RWPE2 (cell line): ENCODE measurements at regions not wholly inside any gene's neighbourhood (a gene's known extent, or its start where the extent isn't known, plus 50 kb on each side); places are given as distances from the start of the nearest gene placed in this dataset.

ENCODE experiments used
- ATAC-seq: fragments of 200-7000 bp; cut with Tn5 transposase; 3 replicates; pipeline ENCODE4 v1.9.1; 2021; ENCODE audit warnings: low read depth
- DNase-seq: peaks from one replicate; pipeline ENCODE4 v3.0.0-alpha.2; 2020; ENCODE audit warnings: low spot score
- H3K27ac ChIP-seq: fragments of 450-650 bp; 2 replicates; pipeline ENCODE4 v1.5.1; 2017; ENCODE audit warnings: mild to moderate bottlenecking; ENCODE audit not compliant: poor library complexity, severe bottlenecking
- H3K27me3 ChIP-seq: fragments of 250-450 bp; sonication (Bioruptor Pico); 2 replicates; pipeline ENCODE4 v1.5.1; 2021; ENCODE audit warnings: mild to moderate bottlenecking, moderate library complexity; ENCODE audit not compliant: insufficient read depth, poor library complexity, severe bottlenecking
- H3K36me3 ChIP-seq: fragments of 250-450 bp; sonication (Bioruptor Pico); 2 replicates; pipeline ENCODE4 v1.5.1; 2020; ENCODE audit warnings: low read depth, mild to moderate bottlenecking, moderate library complexity
- H3K4me1 ChIP-seq: fragments of 250-450 bp; sonication (Bioruptor Pico); 2 replicates; pipeline ENCODE4 v1.5.1; 2021; ENCODE audit warnings: mild to moderate bottlenecking, moderate library complexity; ENCODE audit not compliant: insufficient read depth, poor library complexity, severe bottlenecking
- H3K4me3 ChIP-seq: fragments of 250-450 bp; sonication (Bioruptor Pico); 2 replicates; pipeline ENCODE4 v1.5.1; 2021; ENCODE audit warnings: mild to moderate bottlenecking, moderate library complexity; ENCODE audit not compliant: severe bottlenecking
- H3K9me3 ChIP-seq: fragments of 250-450 bp; sonication (Bioruptor Pico); 2 replicates; pipeline ENCODE4 v1.5.1; 2021; ENCODE audit warnings: mild to moderate bottlenecking, moderate library complexity; ENCODE audit not compliant: severe bottlenecking
- TF ChIP-seq, protein P1 (sequence below): fragments of 450-650 bp; IDR thresholded peaks from one replicate; pipeline ENCODE4 v1.5.1; 2017; ENCODE audit warnings: mild to moderate bottlenecking, moderate library complexity; ENCODE audit not compliant: poor library complexity, severe bottlenecking

- H3K4me1 ChIP-seq, result no peaks in the 10 kb centered on the region
- DNase-seq (no peak), ATAC-seq (no peak)
- TF ChIP-seq, protein P1, sequence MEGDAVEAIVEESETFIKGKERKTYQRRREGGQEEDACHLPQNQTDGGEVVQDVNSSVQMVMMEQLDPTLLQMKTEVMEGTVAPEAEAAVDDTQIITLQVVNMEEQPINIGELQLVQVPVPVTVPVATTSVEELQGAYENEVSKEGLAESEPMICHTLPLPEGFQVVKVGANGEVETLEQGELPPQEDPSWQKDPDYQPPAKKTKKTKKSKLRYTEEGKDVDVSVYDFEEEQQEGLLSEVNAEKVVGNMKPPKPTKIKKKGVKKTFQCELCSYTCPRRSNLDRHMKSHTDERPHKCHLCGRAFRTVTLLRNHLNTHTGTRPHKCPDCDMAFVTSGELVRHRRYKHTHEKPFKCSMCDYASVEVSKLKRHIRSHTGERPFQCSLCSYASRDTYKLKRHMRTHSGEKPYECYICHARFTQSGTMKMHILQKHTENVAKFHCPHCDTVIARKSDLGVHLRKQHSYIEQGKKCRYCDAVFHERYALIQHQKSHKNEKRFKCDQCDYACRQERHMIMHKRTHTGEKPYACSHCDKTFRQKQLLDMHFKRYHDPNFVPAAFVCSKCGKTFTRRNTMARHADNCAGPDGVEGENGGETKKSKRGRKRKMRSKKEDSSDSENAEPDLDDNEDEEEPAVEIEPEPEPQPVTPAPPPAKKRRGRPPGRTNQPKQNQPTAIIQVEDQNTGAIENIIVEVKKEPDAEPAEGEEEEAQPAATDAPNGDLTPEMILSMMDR, result no peak
- no peaks in the 10 kb centered on the region for H3K9me3 ChIP-seq
- no peaks in the 10 kb centered on the region for H3K27me3 ChIP-seq
- no peak overlapping the region for H3K4me3 ChIP-seq
- H3K27ac ChIP-seq, result no peak overlapping the region
- H3K36me3 ChIP-seq, result no peaks in the 10 kb centered on the region
Measured at GRCh38 chr13:84049443-84050219, 167.4 kb upstream of the SLITRK1 start.

- no peak for DNase-seq
- ATAC-seq, result no peak
- Histone ChIP-seq H3K27me3 (no peaks in the 10 kb centered on the region), H3K9me3 (no peaks in the 10 kb centered on the region), H3K36me3 (no peaks in the 10 kb centered on the region), H3K4me1 (peaks cover 2% of the 10 kb centered on the region), H3K4me3 (no peak overlapping the region), H3K27ac (no peak overlapping the region)
- TF ChIP-seq, protein P1, result no peak
Measured at GRCh38 chr13:84044805-84045204, 162.5 kb upstream of the SLITRK1 start.

DNA sequence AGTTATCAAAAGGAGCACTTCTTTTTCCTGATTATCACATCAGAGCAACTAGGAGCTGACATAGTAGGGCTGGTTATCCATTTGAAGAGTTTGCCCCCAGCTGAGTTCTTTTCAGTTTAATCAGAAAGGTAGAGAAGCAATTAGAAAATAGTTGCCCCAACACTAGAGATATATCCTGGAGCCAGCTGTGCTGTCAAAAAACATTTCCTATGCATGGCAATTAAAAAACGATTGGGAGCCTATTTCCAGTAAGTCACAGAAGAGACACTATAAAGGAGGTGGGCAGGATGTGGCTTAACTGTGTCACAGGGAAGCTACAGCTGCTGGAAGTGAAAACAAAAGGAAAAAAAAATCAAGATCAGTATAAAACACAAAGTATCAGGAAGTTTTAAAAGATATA lies 155.7 kb upstream of the SLITRK1 start:
- H3K9me3 ChIP-seq, result no peaks in the 10 kb centered on the region
- no peak overlapping the region for H3K27ac ChIP-seq
- DNase-seq (no peak), ATAC-seq (no peak)
- no peak overlapping the region for H3K4me3 ChIP-seq
- H3K4me1 ChIP-seq, result peaks cover 2% of the 10 kb centered on the region
- TF ChIP-seq, protein P1, result no peak
- no peaks in the 10 kb centered on the region for H3K36me3 ChIP-seq
- no peaks in the 10 kb centered on the region for H3K27me3 ChIP-seq

- Histone ChIP-seq H3K27me3 (no peaks in the 10 kb centered on the region), H3K4me3 (no peak overlapping the region), H3K36me3 (no peaks in the 10 kb centered on the region), H3K9me3 (no peaks in the 10 kb centered on the region), H3K27ac (no peak overlapping the region), H3K4me1 (no peaks in the 10 kb centered on the region)
- no peak for ATAC-seq
- TF ChIP-seq, protein P1, result no peak
- no peak for DNase-seq
Measured at GRCh38 chr13:84032116-84032515, 149.8 kb upstream of the SLITRK1 start.

DNA sequence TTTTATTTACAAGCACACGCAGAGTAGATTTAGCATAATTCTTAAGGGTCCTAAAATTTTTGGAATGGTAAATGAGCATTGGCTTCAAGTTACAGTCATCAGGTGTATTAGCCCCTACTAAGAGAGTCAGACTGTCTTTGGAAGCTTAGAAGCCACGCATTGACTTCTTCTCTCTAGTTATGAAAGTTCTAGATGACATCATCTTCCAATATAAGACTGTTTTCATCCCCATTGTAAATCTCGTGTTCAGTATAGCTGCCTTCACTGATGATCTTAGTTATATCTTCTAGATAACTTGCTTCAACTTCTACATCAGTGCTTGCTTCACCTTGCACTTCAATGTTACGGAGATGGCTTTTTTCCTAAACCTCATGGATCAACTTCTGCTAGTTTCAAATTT lies 148.8 kb upstream of the SLITRK1 start:
- no peak for DNase-seq
- Histone ChIP-seq H3K4me3 (no peak overlapping the region), H3K27ac (no peak overlapping the region), H3K27me3 (no peaks in the 10 kb centered on the region), H3K9me3 (no peaks in the 10 kb centered on the region), H3K4me1 (no peaks in the 10 kb centered on the region), H3K36me3 (no peaks in the 10 kb centered on the region)
- no peak for ATAC-seq
- TF ChIP-seq, protein P1, result no peak
